SK-N-SH treated with all-trans-retinoic acid at 6 μM for 48 hours (cell line): ENCODE measurements at regions not wholly inside any gene's neighbourhood (a gene's known extent, or its start where the extent isn't known, plus 50 kb on each side); places are given as distances from the start of the nearest gene placed in this dataset.

ENCODE experiments used
- ATAC-seq: fragments of 200-7000 bp; cut with Tn5 transposase; 3 replicates; pipeline ENCODE4 v1.9.1; 2020; ENCODE audit warnings: mild to moderate bottlenecking, moderate library complexity
- ARNTL ChIP-seq: fragments of 450-650 bp; formaldehyde crosslinking; IDR thresholded peaks from 2 replicates; pipeline ENCODE4 v1.5.0; 2020; ENCODE audit warnings: low read depth, mild to moderate bottlenecking, moderate library complexity, borderline replicate concordance
- CSDC2 ChIP-seq: fragments of 250-450 bp; sonication (Bioruptor Pico); IDR thresholded peaks from 2 replicates; pipeline ENCODE4 v1.5.0; 2020; ENCODE audit warnings: mild to moderate bottlenecking, moderate library complexity
- CSRNP3 ChIP-seq: fragments of 250-450 bp; sonication (Bioruptor Pico); IDR thresholded peaks from 2 replicates; pipeline ENCODE4 v1.5.1; 2021; ENCODE audit warnings: mild to moderate bottlenecking, moderate library complexity
- ESRRG ChIP-seq: fragments of 250-450 bp; sonication (Bioruptor Pico); IDR thresholded peaks from 2 replicates; pipeline ENCODE4 v1.6.1; 2021; ENCODE audit warnings: mild to moderate bottlenecking
- GLIS3 ChIP-seq: fragments of 250-450 bp; sonication (Bioruptor Pico); IDR thresholded peaks from 2 replicates; pipeline ENCODE4 v1.5.0; 2020; ENCODE audit warnings: mild to moderate bottlenecking, moderate library complexity
- ISL1 ChIP-seq: fragments of 250-450 bp; sonication (Bioruptor Pico); IDR thresholded peaks from 2 replicates; pipeline ENCODE4 v2.1.2; 2022; ENCODE audit warnings: mild to moderate bottlenecking, moderate library complexity
- OSR1 ChIP-seq: fragments of 250-450 bp; sonication (Bioruptor Pico); IDR thresholded peaks from 2 replicates; pipeline ENCODE4 v1.8.0; 2022; ENCODE audit warnings: moderate library complexity, mild to moderate bottlenecking, inconsistent platforms
- PATZ1 ChIP-seq: fragments of 250-450 bp; sonication (Bioruptor Pico); IDR thresholded peaks from 2 replicates; pipeline ENCODE4 v1.8.0; 2020; ENCODE audit warnings: mild to moderate bottlenecking, moderate library complexity, borderline replicate concordance
- POU6F1 ChIP-seq: fragments of 250-450 bp; sonication (Bioruptor Pico); IDR thresholded peaks from 2 replicates; pipeline ENCODE4 v1.8.0; 2021; ENCODE audit warnings: low read depth, mild to moderate bottlenecking, moderate library complexity, borderline replicate concordance
- PPARA ChIP-seq: fragments of 250-450 bp; sonication (Bioruptor Pico); IDR thresholded peaks from 2 replicates; pipeline ENCODE4 v1.5.0; 2020; ENCODE audit warnings: mild to moderate bottlenecking, borderline replicate concordance
- RARB ChIP-seq: fragments of 250-450 bp; sonication (Bioruptor Pico); IDR thresholded peaks from 2 replicates; pipeline ENCODE4 v1.8.0; 2021; ENCODE audit warnings: mild to moderate bottlenecking, moderate library complexity
- SNAI2 ChIP-seq: fragments of 250-450 bp; sonication (Bioruptor Pico); IDR thresholded peaks from 2 replicates; pipeline ENCODE4 v1.5.0; 2020; ENCODE audit warnings: mild to moderate bottlenecking, moderate library complexity
- TCF4 ChIP-seq: fragments of 250-450 bp; sonication (Bioruptor Pico); IDR thresholded peaks from 2 replicates; pipeline ENCODE4 v1.8.0; 2021; ENCODE audit warnings: mild to moderate bottlenecking, moderate library complexity, borderline replicate concordance
- TOX ChIP-seq: fragments of 250-450 bp; sonication (Bioruptor Pico); IDR thresholded peaks from 2 replicates; pipeline ENCODE4 v1.8.0; 2021; ENCODE audit warnings: mild to moderate bottlenecking, moderate library complexity, borderline replicate concordance
- ZC3H10 ChIP-seq: fragments of 250-450 bp; sonication (Bioruptor Pico); IDR thresholded peaks from 2 replicates; pipeline ENCODE4 v1.5.1; 2021; ENCODE audit warnings: mild to moderate bottlenecking, moderate library complexity
- ZFP30 ChIP-seq: fragments of 450-650 bp; formaldehyde crosslinking; IDR thresholded peaks from 2 replicates; pipeline ENCODE4 v1.5.0; 2022; ENCODE audit warnings: mild to moderate bottlenecking, moderate library complexity
- ZNF565 ChIP-seq: fragments of 450-650 bp; formaldehyde crosslinking; conservative IDR thresholded peaks from 2 replicates; pipeline ENCODE4 v1.5.0; 2020; ENCODE audit warnings: low read depth, mild to moderate bottlenecking, moderate library complexity
- ZNF70 ChIP-seq: fragments of 450-650 bp; formaldehyde crosslinking; IDR thresholded peaks from 2 replicates; pipeline ENCODE4 v1.5.0; 2020; ENCODE audit warnings: mild to moderate bottlenecking, moderate library complexity
- ZNF8 ChIP-seq: fragments of 450-650 bp; formaldehyde crosslinking; IDR thresholded peaks from 2 replicates; pipeline ENCODE4 v1.5.0; 2020; ENCODE audit warnings: mild to moderate bottlenecking, moderate library complexity
- TF ChIP-seq, protein P1 (sequence below): fragments of 250-450 bp; sonication (Bioruptor Pico); IDR thresholded peaks from 2 replicates; pipeline ENCODE4 v1.5.0; 2020; ENCODE audit warnings: mild to moderate bottlenecking, moderate library complexity

DNA sequence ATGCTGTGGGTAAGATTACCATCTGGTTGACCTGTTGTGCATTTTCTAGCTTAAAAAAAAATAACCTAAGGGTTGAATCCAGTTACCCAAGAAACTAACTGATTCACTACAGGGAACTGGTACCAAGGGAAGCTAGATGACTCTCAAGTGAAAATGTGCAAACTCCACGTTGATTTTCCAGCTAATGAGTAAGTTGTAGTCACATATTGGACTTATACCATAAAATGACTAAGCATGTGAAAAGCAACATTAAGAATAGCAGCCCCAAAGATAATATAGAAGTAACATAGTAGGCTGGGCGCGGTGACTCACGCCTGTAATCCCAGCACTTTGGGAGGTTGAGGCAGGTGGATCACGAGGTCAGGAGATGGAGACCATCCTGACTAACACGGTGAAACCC is 270.9 kb downstream of the SPRY1 start:
- ATAC-seq: no peak
- no peak for TF ChIP-seq PATZ1 (CRISPR knock-in tag)
- TF ChIP-seq PPARA: no peak
- TF ChIP-seq ZFP30 (CRISPR knock-in tag): no peak
- TF ChIP-seq GLIS3 (CRISPR knock-in tag): no peak
- no peak for TF ChIP-seq TOX (CRISPR knock-in tag)
- no peak for TF ChIP-seq CSRNP3

DNA sequence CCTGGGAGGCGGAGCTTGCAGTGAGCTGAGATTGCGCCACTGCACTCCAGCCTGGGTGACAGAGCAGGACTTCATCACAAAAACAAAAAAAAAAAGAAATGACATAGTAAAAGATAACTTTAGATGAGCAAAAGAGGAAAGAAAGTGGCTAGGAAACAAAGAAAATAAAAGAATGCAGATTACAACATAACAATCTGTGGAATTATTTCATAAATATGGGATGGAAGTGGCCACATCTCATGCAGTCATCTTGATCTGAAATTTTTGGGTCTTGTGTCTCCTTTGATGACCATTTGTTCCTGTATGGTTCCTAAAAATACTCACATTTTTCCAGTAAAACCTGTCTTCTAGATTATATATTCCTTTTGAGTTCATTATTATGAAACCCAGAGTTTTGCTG is 271.4 kb downstream of the SPRY1 start:
- no peak for TF ChIP-seq PPARA
- TF ChIP-seq ISL1 (CRISPR knock-in tag): no peak
- no peak for TF ChIP-seq GLIS3 (CRISPR knock-in tag)
- TF ChIP-seq OSR1: no peak
- TF ChIP-seq ZNF8 (CRISPR knock-in tag): no peak
- no peak for TF ChIP-seq ZFP30 (CRISPR knock-in tag)
- TF ChIP-seq CSRNP3: no peak
- TF ChIP-seq SNAI2 (CRISPR knock-in tag): no peak
- TF ChIP-seq ARNTL (CRISPR knock-in tag): no peak
- no peak for TF ChIP-seq ZC3H10 (CRISPR knock-in tag)
- no peak for TF ChIP-seq TCF4 (CRISPR knock-in tag)
- no peak for TF ChIP-seq ZNF70 (CRISPR knock-in tag)
- no peak for TF ChIP-seq PATZ1 (CRISPR knock-in tag)
- no peak for TF ChIP-seq ESRRG (CRISPR knock-in tag)
- TF ChIP-seq, protein P1, sequence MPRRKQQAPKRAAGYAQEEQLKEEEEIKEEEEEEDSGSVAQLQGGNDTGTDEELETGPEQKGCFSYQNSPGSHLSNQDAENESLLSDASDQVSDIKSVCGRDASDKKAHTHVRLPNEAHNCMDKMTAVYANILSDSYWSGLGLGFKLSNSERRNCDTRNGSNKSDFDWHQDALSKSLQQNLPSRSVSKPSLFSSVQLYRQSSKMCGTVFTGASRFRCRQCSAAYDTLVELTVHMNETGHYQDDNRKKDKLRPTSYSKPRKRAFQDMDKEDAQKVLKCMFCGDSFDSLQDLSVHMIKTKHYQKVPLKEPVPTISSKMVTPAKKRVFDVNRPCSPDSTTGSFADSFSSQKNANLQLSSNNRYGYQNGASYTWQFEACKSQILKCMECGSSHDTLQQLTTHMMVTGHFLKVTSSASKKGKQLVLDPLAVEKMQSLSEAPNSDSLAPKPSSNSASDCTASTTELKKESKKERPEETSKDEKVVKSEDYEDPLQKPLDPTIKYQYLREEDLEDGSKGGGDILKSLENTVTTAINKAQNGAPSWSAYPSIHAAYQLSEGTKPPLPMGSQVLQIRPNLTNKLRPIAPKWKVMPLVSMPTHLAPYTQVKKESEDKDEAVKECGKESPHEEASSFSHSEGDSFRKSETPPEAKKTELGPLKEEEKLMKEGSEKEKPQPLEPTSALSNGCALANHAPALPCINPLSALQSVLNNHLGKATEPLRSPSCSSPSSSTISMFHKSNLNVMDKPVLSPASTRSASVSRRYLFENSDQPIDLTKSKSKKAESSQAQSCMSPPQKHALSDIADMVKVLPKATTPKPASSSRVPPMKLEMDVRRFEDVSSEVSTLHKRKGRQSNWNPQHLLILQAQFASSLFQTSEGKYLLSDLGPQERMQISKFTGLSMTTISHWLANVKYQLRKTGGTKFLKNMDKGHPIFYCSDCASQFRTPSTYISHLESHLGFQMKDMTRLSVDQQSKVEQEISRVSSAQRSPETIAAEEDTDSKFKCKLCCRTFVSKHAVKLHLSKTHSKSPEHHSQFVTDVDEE (CRISPR knock-in tag): no peak
- no peak for TF ChIP-seq RARB (CRISPR knock-in tag)
- TF ChIP-seq ZNF565 (CRISPR knock-in tag): no peak
- no peak for ATAC-seq

GRCh38 chr4:123671636-123672404 is 275.2 kb downstream of the SPRY1 start:
- no peak for ATAC-seq
- TF ChIP-seq POU6F1 (CRISPR knock-in tag): no peak
- no peak for TF ChIP-seq ISL1 (CRISPR knock-in tag)
- no peak for TF ChIP-seq TOX (CRISPR knock-in tag)
- TF ChIP-seq CSDC2 (CRISPR knock-in tag): no peak
- TF ChIP-seq PATZ1 (CRISPR knock-in tag): no peak
- TF ChIP-seq, protein P1 (CRISPR knock-in tag): no peak
- TF ChIP-seq TCF4 (CRISPR knock-in tag): no peak
- TF ChIP-seq SNAI2 (CRISPR knock-in tag): no peak
- no peak for TF ChIP-seq ZC3H10 (CRISPR knock-in tag)
